Heart left ventricle (tissue), 16 donors: ENCODE measurements at regions not wholly inside any gene's neighbourhood (a gene's known extent, or its start where the extent isn't known, plus 50 kb on each side); places are given as distances from the start of the nearest gene placed in this dataset.
A peak's percentile ranks its signal among the peaks of the same experiment; 100 is the strongest.

Source experiments
- ATAC-seq, 4 donors: fragments of 200-7000 bp; cut with Tn5 transposase; one replicate each; pipeline ENCODE4 v1.9.1; 2020 to 2022; ENCODE audit warnings: moderate library complexity in 4 of 4, mild to moderate bottlenecking in 3 of 4, moderate number of reproducible peaks in 1 of 4
- DNase-seq, 5 donors: peaks; one replicate each; pipeline ENCODE4 v3.0.0-alpha.2; 2020
- H3K27ac ChIP-seq, 12 donors: fragments of 200-600 bp; sonication (generic) in 4 of 12; one replicate each; pipeline versions ENCODE4 v1.5.0 to v1.8.0; 2016 to 2022; ENCODE audit warnings: mild to moderate bottlenecking in 2 of 12
- H3K27me3 ChIP-seq, 9 donors: fragments of 200-600 bp; sonication (generic) in 2 of 9; one replicate each; pipeline versions ENCODE4 v1.5.1 to v1.8.0; 2016 to 2022; ENCODE audit warnings: mild to moderate bottlenecking in 3 of 9
- H3K36me3 ChIP-seq, 9 donors: fragments of 200-600 bp; sonication (generic) in 2 of 9; one replicate each; pipeline versions ENCODE4 v1.5.0 to v1.8.0; 2018 to 2022; ENCODE audit warnings: mild to moderate bottlenecking in 2 of 9
- H3K4me1 ChIP-seq, 12 donors: fragments of 200-600 bp; sonication (generic) in 4 of 12; one replicate each; pipeline versions ENCODE4 v1.5.0 to v1.8.0; 2016 to 2022; ENCODE audit warnings: mild to moderate bottlenecking in 3 of 12
- H3K4me3 ChIP-seq, 12 donors: fragments of 200-600 bp; sonication (generic) in 4 of 12; one replicate each; pipeline versions ENCODE4 v1.5.0 to v1.8.0; 2017 to 2022; ENCODE audit warnings: mild to moderate bottlenecking in 9 of 12, moderate library complexity in 4 of 12
- H3K9me3 ChIP-seq, 12 donors: fragments of 200-600 bp; sonication (generic) in 4 of 12; one replicate each; pipeline versions ENCODE4 v1.5.0 to v1.8.0; 2016 to 2022; ENCODE audit warnings: mild to moderate bottlenecking in 1 of 12
- POLR2A ChIP-seq, 2 donors: fragments of 450-650 bp; IDR thresholded peaks; one replicate each; pipeline ENCODE4 v1.6.1; 2017; ENCODE audit warnings: antibody characterized with exemption in 2 of 2, mild to moderate bottlenecking in 2 of 2, moderate library complexity in 2 of 2
- WGBS, 4 donors: extraction: QIAGEN DNeasy Blood & Tissue Kit in 2 of 4; methylation state at CpG; one replicate each; pipeline versions ENCODE4 v1.1.5 to v1.1.7; 2013 to 2018; 5-methylcytosine and 5-hydroxymethylcytosine counted together
- intact Hi-C, 10 donors: fragments of 100-400 bp; cut with DNase I; formaldehyde crosslinking; loops; one replicate each; pipeline versions ENCODE4 v1.11.1 to v1.14.2; 2022
- TF ChIP-seq, protein P1 (sequence below), 12 donors: fragments of 200-600 bp; sonication (generic) in 4 of 12; IDR thresholded peaks; one replicate each; pipeline versions ENCODE4 v1.5.0 to v1.8.0; 2018 to 2022; ENCODE audit warnings: antibody characterized with exemption in 12 of 12, mild to moderate bottlenecking in 5 of 12
- donor health status: ischemic (EF 13 %, LVEDD 7.1; RV severe dilation, severe dysfunction).
- donor health status: healthy with polysubstance abuse.
- donor health status: DM: no; HTN: yes; CAD: no.
- donor health status: DM: no; HTN: no; CAD: no.
- donor health status: ischemic (EF 25% LVEDD 6.9; RV normal size, moderate dysfunction).
- donor health status: ischemic (EF 25% LVEDD 5.7; RV mildly dilated, moderate dysfunction).
- donor health status: healthy.
- donor health status: DM: yes; HTN: yes; CAD: no.
- donor health status: ischemic (EF 35%, LVEDD 5.7; RV mildly dilated, moderate dysfunction).
- donor health status: nonischemic (EF 11% LVEDD 7.7; RV severe dilation, severe dysfunction).
- donor health status: DM: yes; HTN: yes; CAD: no.
- donor health status: PGD.
- donor health status: ischemic (EF 29% LVEDD 5.4; RV normal size, mild dysfunction).
- donor health status: nonischemic (EF 23%, LVEDD 6.1; RV moderate dilation, normal function).

DNA sequence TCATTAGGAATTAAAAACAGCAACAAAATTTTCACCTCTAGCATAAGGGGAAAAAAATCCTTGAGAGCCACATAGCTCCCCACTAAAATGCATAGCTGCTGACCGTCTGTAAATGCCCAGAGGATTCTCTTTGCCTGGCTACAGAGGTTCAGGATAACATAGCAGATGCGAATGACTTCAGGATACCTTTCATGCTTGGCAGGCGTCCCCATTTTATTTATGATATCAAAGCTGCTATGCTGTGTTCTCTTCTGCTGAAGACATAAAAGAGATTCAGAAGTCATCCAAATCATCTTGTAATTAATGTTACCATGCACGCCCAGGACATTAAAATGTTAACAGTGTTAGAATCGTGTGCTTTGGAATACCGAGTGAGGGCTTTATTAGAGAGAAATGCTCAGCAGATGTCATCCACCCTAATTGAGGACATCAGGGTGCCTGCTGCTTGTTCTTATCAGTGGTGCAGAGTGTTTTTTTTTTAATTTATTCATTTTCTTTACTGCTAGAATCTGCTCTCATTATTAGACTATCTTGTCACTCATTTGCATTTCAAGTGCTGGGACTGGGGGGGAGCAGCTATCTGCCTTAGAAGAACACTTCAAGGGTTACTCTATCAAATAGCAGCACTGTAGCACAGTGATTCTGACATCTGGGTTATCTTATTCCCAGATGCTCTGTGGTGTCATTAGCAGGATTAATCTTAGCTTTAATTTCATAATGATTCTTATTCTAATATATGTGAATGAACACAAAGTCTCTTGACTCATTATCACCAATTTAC is 139.5 kb downstream of the ZNF326 start:
- TF ChIP-seq, protein P1, sequence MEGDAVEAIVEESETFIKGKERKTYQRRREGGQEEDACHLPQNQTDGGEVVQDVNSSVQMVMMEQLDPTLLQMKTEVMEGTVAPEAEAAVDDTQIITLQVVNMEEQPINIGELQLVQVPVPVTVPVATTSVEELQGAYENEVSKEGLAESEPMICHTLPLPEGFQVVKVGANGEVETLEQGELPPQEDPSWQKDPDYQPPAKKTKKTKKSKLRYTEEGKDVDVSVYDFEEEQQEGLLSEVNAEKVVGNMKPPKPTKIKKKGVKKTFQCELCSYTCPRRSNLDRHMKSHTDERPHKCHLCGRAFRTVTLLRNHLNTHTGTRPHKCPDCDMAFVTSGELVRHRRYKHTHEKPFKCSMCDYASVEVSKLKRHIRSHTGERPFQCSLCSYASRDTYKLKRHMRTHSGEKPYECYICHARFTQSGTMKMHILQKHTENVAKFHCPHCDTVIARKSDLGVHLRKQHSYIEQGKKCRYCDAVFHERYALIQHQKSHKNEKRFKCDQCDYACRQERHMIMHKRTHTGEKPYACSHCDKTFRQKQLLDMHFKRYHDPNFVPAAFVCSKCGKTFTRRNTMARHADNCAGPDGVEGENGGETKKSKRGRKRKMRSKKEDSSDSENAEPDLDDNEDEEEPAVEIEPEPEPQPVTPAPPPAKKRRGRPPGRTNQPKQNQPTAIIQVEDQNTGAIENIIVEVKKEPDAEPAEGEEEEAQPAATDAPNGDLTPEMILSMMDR (IDR thresholded peaks at IDR 0.05) = no peak
- TF ChIP-seq POLR2A (IDR thresholded peaks at IDR 0.05) = no peak
- Histone ChIP-seq H3K9me3 (peaks cover 0 to 9% (median 0%) of the 10 kb centered on the region in 12 donors), H3K4me1 (peaks cover 0 to 5% (median 0%) of the 10 kb centered on the region in 12 donors), H3K4me3 (no peak overlapping the region), H3K27me3 (peaks cover 0 to 11% (median 0%) of the 10 kb centered on the region in 9 donors), H3K36me3 (no peaks in the 10 kb centered on the region), H3K27ac (no peak overlapping the region)
- DNase-seq = no peak
- 39 to 53% (median 50%) methylated on average over 6 of the region's 6 CpGs for WGBS, 4 donors
- intact Hi-C loops = loop anchor here in 3 of 10 donors (10.0 kb wide), 2 partner anchors 440 to 450 kb away; no protein-coding TSS in a partner anchor
- no peak for ATAC-seq

DNA sequence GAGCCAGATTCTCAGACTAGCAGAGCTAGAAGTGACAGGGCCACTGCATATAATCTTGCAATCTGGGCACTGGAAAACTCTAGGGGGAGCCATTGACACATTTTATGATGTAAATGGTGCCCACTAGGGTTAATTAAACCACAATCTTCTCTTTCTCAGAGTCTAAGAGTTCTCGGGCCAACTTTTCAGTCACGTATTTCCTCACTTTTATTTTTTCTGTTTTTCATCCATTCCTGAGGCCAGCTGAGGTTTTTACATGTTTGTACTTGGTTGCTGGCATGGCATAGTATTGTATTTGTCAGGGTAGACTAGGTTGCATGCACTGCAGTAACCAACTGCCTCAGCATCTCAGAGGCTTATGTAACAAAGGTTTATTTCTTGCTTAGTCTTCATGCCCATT is 138.2 kb downstream of the ZNF326 start:
- H3K9me3 ChIP-seq = peaks cover 0 to 9% (median 0%) of the 10 kb centered on the region in 12 donors
- WGBS, 4 donors = 2 to 13% (median 7%) methylated on average over 2 of the region's 2 CpGs
- TF ChIP-seq POLR2A (IDR thresholded peaks at IDR 0.05) = no peak
- TF ChIP-seq, protein P1 (IDR thresholded peaks at IDR 0.05) = peak; percentile 8 to 58 (median 40)
- H3K27me3 ChIP-seq = peaks cover 0 to 11% (median 0%) of the 10 kb centered on the region in 9 donors
- H3K27ac ChIP-seq = no peak overlapping the region
- no peak for ATAC-seq
- peaks cover 0 to 5% (median 0%) of the 10 kb centered on the region in 12 donors for H3K4me1 ChIP-seq
- intact Hi-C loops = loop anchor here in 3 of 10 donors (10.0 kb wide), 2 partner anchors 442 to 452 kb away; no protein-coding TSS in a partner anchor
- DNase-seq = no peak
- no peak overlapping the region for H3K4me3 ChIP-seq
- H3K36me3 ChIP-seq = no peaks in the 10 kb centered on the region

DNA sequence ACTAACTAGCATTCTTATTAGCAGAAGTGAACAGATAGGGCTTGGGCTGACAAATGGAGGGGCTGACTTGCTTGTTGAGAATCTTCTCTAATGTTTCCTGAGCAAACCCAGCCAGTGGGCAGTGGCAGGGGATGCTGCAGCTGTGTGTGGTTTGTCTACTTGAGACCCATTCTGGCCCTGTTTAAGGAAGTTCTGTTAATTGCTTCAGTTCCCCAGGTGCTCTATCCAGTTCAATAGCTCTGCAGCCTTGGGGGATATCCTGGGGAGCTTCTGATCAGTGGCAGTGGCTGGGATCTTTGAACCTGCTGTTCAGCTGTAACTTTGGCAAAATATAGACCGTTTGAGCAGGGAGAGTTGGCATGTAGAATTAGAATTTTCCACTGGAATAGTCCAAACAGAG is 137.4 kb downstream of the ZNF326 start:
- Histone ChIP-seq H3K4me1 (peaks cover 0 to 5% (median 0%) of the 10 kb centered on the region in 12 donors), H3K36me3 (no peaks in the 10 kb centered on the region), H3K4me3 (no peak overlapping the region), H3K27ac (no peak overlapping the region), H3K9me3 (peaks cover 0 to 6% (median 0%) of the 10 kb centered on the region in 12 donors), H3K27me3 (peaks cover 0 to 11% (median 0%) of the 10 kb centered on the region in 9 donors)
- no peak for TF ChIP-seq POLR2A (IDR thresholded peaks at IDR 0.05)
- TF ChIP-seq, protein P1 (IDR thresholded peaks at IDR 0.05) = no peak
- no peak for DNase-seq
- WGBS, 4 donors = 50 to 71% (median 67%) methylated on average over 1 of the region's 1 CpG
- ATAC-seq = no peak
- intact Hi-C loops = loop anchor here in 3 of 10 donors (10.0 kb wide), 2 partner anchors 442 to 452 kb away; no protein-coding TSS in a partner anchor

DNA sequence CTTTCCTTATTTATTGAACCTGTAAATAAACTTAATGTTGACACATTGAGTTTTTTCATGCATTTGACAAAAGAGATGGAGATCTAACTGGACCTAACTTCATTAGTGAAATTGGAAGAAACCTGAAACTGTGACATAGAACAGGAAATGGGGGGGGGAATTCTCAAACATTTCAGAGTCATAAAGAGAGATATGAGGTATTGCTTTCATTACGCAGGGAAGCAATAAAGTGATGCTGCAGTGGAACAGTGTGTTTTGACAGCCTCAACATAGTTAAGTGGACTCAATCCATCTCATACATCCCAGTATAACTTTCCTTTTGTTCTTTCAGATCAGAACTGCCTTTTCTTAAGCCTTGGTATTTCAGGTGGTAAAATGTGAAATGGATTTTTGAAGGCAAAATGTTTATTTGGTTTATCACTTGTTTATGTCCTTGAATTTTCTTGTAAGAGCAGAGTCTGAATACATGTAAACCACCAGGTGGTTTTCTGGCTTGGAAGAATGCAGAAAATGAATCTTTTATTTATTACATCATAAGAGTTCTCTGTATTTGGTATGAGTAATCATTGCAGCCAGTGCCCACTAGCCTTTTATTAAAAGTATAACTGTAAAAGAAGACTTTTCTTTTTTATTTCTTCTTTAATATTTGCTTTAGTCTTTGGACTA is 132.5 kb downstream of the ZNF326 start:
- WGBS, 4 donors = 59 to 90% (median 80%) methylated on average over 1 of the region's 1 CpG
- Histone ChIP-seq H3K27me3 (peaks cover 0 to 18% (median 0%) of the 10 kb centered on the region in 9 donors), H3K27ac (no peak overlapping the region), H3K9me3 (no peaks in the 10 kb centered on the region), H3K4me3 (no peak overlapping the region), H3K36me3 (no peaks in the 10 kb centered on the region), H3K4me1 (no peaks in the 10 kb centered on the region)
- no peak for ATAC-seq
- intact Hi-C loops = no loop called here
- DNase-seq = no peak
- TF ChIP-seq, protein P1 (IDR thresholded peaks at IDR 0.05) = no peak
- TF ChIP-seq POLR2A (IDR thresholded peaks at IDR 0.05) = no peak
